ENCODE measurements at regions not wholly inside any gene's neighbourhood (a gene's known extent, or its start where the extent isn't known, plus 50 kb on each side); places are given as distances from the start of the nearest gene placed in this dataset.
"Not testable (repeated sequence)": the region's sequence is repeated elsewhere in the genome, so short reads cannot be mapped to it uniquely, and the experiment has no call there.

DNA sequence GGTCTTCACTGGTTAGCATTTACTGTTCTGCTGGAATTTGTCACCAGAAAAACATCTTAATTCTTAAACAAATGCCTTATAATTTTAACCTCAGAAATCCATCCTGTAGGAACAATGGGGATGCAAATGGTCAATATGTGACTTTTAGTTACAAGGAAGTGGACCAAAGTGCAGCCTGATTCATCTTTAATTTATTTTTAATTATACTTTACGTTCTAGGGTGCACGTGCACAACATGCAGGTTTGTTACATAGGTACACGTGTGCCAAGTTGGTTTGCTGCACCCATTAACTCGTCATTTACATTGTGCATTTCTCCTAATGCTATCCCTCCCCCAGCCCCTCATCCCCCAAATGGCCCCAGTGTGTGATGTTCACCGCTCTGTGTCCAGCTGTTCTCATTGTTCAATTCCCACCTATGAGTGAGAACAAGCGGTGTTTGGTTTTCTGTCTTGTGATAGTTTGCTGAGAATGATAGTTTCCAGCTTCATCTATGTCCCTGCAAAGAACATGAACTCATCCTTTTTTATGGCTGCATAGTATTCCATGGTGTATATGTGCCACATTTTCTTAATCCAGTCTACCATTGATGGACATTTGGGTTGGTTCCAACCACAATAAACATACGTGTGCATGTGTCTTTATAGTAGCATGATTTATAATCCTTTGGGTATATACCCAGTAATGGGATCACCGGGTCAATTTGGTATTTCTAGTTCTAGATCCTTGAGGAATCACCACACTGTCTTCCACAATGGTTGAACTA, 262.5 kb upstream of the PTGER4 start:
- intact Hi-C loops (cut with DNase I, micrococcal nuclease); DNase-seq: not testable (repeated sequence)
- ATAC-seq, result peak; percentile 77

DNA sequence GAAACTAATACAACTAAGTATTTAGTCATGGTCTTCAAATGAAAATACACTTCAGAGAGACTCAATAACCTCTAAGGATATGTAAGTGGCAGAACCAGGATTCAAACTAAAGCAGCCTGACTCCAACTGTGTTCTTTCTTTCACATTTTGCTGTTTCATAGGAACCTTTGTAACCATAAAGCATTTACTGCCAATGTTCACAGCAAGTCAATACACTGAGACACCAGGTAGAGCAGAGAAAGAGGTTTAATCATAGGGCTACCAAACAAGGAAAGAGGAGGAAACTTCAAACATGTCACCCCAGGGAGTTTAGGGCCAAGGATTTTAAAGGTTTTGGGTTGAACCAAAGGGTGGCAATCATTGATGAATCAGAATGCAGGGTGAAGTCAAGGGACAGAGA, 263.1 kb upstream of the PTGER4 start:
- no peak for DNase-seq

DNA sequence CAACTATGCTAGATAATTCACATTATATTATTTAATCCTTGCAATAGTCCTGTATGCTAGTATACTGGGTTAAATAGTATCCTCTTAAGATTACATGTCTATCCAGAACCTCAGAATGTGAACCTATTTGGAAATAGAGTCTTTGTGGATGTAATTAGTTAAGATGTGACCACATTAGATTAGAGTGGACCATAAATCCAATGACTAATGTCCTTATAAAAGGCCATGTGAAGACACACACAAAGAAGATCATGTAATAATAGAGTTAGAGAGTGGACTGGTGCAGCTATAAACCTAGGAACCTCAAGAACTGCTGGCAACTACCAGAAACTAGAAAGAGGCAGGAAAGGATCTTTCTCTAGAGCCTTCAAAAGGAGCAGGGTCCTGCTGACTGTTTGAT, 263.6 kb upstream of the PTGER4 start:
- ATAC-seq (peak; percentile 60), DNase-seq (no peak)
- intact Hi-C loops (cut with DNase I, micrococcal nuclease), result no loop called here

More for the DNA sequence above, 263.1 kb upstream of the PTGER4 start:
- peak; percentile 93 for ATAC-seq
- intact Hi-C loops (cut with DNase I, micrococcal nuclease), result no loop called here

DNA sequence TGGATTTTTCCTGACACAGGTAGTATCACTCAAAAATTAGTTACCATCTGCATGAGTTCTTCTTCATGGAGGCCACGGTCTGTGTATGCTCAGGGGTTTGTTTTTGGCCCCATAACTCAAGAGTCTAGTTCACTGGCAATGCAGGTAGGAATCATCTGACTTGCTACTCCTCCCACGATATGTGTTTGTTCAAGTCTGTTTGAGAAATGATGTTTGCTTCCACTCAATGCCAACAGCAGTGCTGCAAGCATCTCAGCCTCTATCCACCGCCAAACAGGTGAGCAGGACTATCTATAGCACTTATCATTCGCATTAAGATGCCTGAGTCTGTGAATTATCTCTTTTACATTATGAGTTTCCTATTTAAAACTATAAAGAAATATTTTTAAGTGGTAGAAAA, 264.8 kb upstream of the PTGER4 start:
- no peak for DNase-seq
- intact Hi-C loops (cut with DNase I, micrococcal nuclease), result no loop called here
- peak; percentile 49 for ATAC-seq

GRCh38 chr5:40413743-40414142, 266.0 kb upstream of the PTGER4 start:
- intact Hi-C loops (cut with DNase I, micrococcal nuclease), result no loop called here
- DNase-seq (no peak), ATAC-seq (no peak)

- DNase-seq (no peak), ATAC-seq (no peak)
- intact Hi-C loops (cut with DNase I, micrococcal nuclease), result no loop called here
Observed at GRCh38 chr5:40412771-40413170, 266.9 kb upstream of the PTGER4 start.

GRCh38 chr5:40410964-40411635, 268.6 kb upstream of the PTGER4 start:
- intact Hi-C loops (cut with DNase I, micrococcal nuclease), result no loop called here
- DNase-seq, result no peak
- no peak for ATAC-seq

- intact Hi-C loops (cut with DNase I, micrococcal nuclease), result no loop called here
- peak; percentile 18 for ATAC-seq
- no peak for DNase-seq
Observed at GRCh38 chr5:40410231-40410861, 269.4 kb upstream of the PTGER4 start.

- no peak for DNase-seq
- no peak for ATAC-seq
- intact Hi-C loops (cut with DNase I, micrococcal nuclease), result no loop called here
Observed at GRCh38 chr5:40409601-40410000, 270.1 kb upstream of the PTGER4 start.

GRCh38 chr5:40406741-40407211, 272.9 kb upstream of the PTGER4 start:
- intact Hi-C loops (cut with DNase I, micrococcal nuclease), result no loop called here
- DNase-seq, result no peak
- ATAC-seq, result peak; percentile 87

- intact Hi-C loops (cut with DNase I, micrococcal nuclease), result no loop called here
- DNase-seq (no peak), ATAC-seq (no peak)
Observed at GRCh38 chr5:40405996-40406740, 273.5 kb upstream of the PTGER4 start.

- no peak for DNase-seq
- intact Hi-C loops (cut with DNase I, micrococcal nuclease), result no loop called here
- peak; percentile 28 for ATAC-seq
Observed at GRCh38 chr5:40405230-40405629, 274.5 kb upstream of the PTGER4 start.

DNA sequence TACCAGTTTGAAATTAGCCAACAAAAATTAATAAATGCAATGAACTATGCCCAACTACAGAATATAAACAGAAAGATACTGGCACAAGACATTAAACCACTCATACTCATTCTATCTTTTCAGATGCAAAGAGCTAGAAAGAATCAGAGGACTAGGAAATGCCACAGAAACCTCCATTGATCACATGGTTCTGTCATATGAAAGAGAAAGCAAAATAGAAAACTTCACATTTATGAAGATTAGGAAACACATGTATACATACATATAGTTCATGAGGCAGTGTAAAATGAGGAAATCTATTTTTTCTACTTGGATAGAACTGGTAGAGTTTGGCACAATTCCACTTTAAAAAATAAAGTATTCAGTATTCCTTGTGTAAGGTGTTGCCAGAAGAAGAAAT, 275.1 kb upstream of the PTGER4 start:
- ATAC-seq, result peak; percentile 31
- intact Hi-C loops (cut with DNase I, micrococcal nuclease), result no loop called here
- no peak for DNase-seq

GRCh38 chr5:40402007-40402364, 277.7 kb upstream of the PTGER4 start:
- intact Hi-C loops (cut with DNase I, micrococcal nuclease), result no loop called here
- DNase-seq (no peak), ATAC-seq (no peak)

DNA sequence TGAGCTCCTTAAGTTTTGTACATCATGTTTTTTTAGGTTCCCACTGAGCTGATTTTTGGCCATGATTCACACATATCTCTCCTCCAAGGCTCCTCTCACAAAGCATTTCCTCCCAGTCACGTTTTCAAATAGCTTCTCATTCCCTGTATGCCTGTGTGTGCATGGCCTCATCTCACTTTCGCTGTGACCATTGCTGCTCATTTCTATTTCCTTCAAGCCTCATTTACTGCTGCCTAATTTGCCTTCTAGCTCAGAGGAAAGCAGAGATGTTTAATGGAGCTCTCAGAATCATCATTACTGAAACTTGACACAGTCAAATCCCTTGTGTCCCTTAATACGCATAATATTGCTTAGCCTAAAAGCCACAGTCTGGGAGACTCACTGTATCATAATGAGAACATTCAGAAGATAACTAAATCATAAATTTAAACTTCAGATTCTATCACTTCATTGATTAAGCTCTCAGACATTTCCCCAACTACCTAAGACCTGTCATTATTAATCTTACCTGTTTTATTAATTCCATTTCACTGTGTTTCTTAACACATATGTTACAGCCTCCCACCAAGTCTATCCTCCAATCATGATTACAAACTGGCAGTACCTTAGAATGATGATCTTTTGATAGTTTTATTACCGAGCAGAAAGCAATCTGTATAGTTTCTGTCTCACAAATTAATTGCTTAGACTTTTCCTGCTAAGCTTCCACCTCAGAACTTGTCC, 278.3 kb upstream of the PTGER4 start:
- DNase-seq (no peak), ATAC-seq (no peak)
- intact Hi-C loops (cut with DNase I, micrococcal nuclease), result no loop called here

GRCh38 chr5:40400245-40400644, 279.5 kb upstream of the PTGER4 start:
- ATAC-seq, result no peak
- intact Hi-C loops (cut with DNase I, micrococcal nuclease), result no loop called here
- DNase-seq, result no peak

GRCh38 chr5:40399349-40399748, 280.4 kb upstream of the PTGER4 start:
- intact Hi-C loops (cut with DNase I, micrococcal nuclease), result no loop called here
- ATAC-seq (no peak), DNase-seq (no peak)

- DNase-seq (no peak), ATAC-seq (no peak)
- intact Hi-C loops (cut with DNase I, micrococcal nuclease), result no loop called here
Observed at GRCh38 chr5:40397976-40398375, 281.7 kb upstream of the PTGER4 start.

GRCh38 chr5:40397091-40397490, 282.6 kb upstream of the PTGER4 start:
- ATAC-seq (no peak), DNase-seq (no peak)
- intact Hi-C loops (cut with DNase I, micrococcal nuclease), result no loop called here

All from left colon (tissue), 2 donors.